Neural cell (in vitro differentiated cells): ENCODE measurements at regions not wholly inside any gene's neighbourhood (a gene's known extent, or its start where the extent isn't known, plus 50 kb on each side); places are given as distances from the start of the nearest gene placed in this dataset.

Source experiments
- EP300 ChIP-seq: fragments of 450-650 bp; conservative IDR thresholded peaks from 2 replicates; pipeline ENCODE4 v1.6.1; 2014; ENCODE audit warnings: antibody characterized with exemption, mild to moderate bottlenecking, moderate library complexity; ENCODE audit not compliant: poor library complexity, severe bottlenecking
- EZH2 ChIP-seq: fragments of 200-600, 300-800 bp; shearing (Covaris generic), sonication (generic); IDR thresholded peaks from 2 replicates; pipeline ENCODE4 v1.6.1; 2014; ENCODE audit warnings: antibody characterized with exemption, low read length, borderline replicate concordance, mild to moderate bottlenecking; ENCODE audit not compliant: insufficient read depth, poor library complexity, severe bottlenecking
- POLR2AphosphoS5 ChIP-seq: IDR thresholded peaks from 2 replicates; pipeline ENCODE4 v1.6.1; 2012
- TAF1 ChIP-seq: IDR thresholded peaks from 2 replicates; pipeline ENCODE4 v1.6.1; 2012; ENCODE audit warnings: low read depth
- TF ChIP-seq, protein P1 (sequence below): fragments of 450-650 bp; IDR thresholded peaks from 2 replicates; pipeline ENCODE4 v1.5.1; 2014; ENCODE audit warnings: antibody characterized with exemption, mild to moderate bottlenecking, moderate library complexity; ENCODE audit not compliant: poor library complexity, severe bottlenecking
- TF ChIP-seq, protein P2 (sequence below): IDR thresholded peaks from 2 replicates; pipeline ENCODE4 v1.6.1; 2012; ENCODE audit warnings: borderline replicate concordance

GRCh38 chr10:2463316-2463715 is 604.0 kb upstream of the PFKP start:
- TF ChIP-seq, protein P1, sequence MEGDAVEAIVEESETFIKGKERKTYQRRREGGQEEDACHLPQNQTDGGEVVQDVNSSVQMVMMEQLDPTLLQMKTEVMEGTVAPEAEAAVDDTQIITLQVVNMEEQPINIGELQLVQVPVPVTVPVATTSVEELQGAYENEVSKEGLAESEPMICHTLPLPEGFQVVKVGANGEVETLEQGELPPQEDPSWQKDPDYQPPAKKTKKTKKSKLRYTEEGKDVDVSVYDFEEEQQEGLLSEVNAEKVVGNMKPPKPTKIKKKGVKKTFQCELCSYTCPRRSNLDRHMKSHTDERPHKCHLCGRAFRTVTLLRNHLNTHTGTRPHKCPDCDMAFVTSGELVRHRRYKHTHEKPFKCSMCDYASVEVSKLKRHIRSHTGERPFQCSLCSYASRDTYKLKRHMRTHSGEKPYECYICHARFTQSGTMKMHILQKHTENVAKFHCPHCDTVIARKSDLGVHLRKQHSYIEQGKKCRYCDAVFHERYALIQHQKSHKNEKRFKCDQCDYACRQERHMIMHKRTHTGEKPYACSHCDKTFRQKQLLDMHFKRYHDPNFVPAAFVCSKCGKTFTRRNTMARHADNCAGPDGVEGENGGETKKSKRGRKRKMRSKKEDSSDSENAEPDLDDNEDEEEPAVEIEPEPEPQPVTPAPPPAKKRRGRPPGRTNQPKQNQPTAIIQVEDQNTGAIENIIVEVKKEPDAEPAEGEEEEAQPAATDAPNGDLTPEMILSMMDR: no peak
- TF ChIP-seq POLR2AphosphoS5 (no peak), EZH2 (no peak), EP300 (no peak), TAF1 (no peak)
- TF ChIP-seq, protein P2, sequence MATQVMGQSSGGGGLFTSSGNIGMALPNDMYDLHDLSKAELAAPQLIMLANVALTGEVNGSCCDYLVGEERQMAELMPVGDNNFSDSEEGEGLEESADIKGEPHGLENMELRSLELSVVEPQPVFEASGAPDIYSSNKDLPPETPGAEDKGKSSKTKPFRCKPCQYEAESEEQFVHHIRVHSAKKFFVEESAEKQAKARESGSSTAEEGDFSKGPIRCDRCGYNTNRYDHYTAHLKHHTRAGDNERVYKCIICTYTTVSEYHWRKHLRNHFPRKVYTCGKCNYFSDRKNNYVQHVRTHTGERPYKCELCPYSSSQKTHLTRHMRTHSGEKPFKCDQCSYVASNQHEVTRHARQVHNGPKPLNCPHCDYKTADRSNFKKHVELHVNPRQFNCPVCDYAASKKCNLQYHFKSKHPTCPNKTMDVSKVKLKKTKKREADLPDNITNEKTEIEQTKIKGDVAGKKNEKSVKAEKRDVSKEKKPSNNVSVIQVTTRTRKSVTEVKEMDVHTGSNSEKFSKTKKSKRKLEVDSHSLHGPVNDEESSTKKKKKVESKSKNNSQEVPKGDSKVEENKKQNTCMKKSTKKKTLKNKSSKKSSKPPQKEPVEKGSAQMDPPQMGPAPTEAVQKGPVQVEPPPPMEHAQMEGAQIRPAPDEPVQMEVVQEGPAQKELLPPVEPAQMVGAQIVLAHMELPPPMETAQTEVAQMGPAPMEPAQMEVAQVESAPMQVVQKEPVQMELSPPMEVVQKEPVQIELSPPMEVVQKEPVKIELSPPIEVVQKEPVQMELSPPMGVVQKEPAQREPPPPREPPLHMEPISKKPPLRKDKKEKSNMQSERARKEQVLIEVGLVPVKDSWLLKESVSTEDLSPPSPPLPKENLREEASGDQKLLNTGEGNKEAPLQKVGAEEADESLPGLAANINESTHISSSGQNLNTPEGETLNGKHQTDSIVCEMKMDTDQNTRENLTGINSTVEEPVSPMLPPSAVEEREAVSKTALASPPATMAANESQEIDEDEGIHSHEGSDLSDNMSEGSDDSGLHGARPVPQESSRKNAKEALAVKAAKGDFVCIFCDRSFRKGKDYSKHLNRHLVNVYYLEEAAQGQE: no peak
